K562 (cell line): ENCODE measurements at regions not wholly inside any gene's neighbourhood (a gene's known extent, or its start where the extent isn't known, plus 50 kb on each side); places are given as distances from the start of the nearest gene placed in this dataset.

Experiments
- ATAC-seq: fragments of 200-7000 bp; cut with Tn5 transposase; 3 replicates; pipeline ENCODE4 v1.9.1; 2020; ENCODE audit warnings: moderate library complexity
- BruUV-seq: library from RNA; stranded (reverse); fragments of 400-500 nt; replicated peaks from 2 replicates; lab custom pipeline; 2021; lab: Mats Ljungman, UMichigan
- CTCF ChIA-PET: fragments of 300-600 bp; formaldehyde crosslinking; extraction: SDS; loops from one replicate; lab custom pipeline; 2021; ENCODE audit warnings: low intra/inter-chr PET ratio; lab: Yijun Ruan, JAX
- POLR2A ChIA-PET: fragments of 300-600, 350-650 bp; sonication (Branson Sonifier 250); formaldehyde crosslinking; extraction: SDS; loops from one replicate; lab custom pipeline; 2021; ENCODE audit warnings: antibody characterized with exemption, inconsistent platforms; lab: Yijun Ruan, JAX
- DNase-seq, 4 experiments: peaks; one replicate each; pipeline versions ENCODE4 v3.0.0 to v3.0.0-alpha.2; 2011 to 2018; ENCODE audit warnings: low spot score in 3 of 4, mixed read lengths in 3 of 4; ENCODE audit errors: extremely low read depth in 1 of 4
- FAIRE-seq: peaks from 2 replicates; lab custom pipeline; 2011; peaks lifted over from hg19 to GRCh38; lab: Jason Lieb, UNC
- H2AFZ ChIP-seq: 2 replicates; pipeline ENCODE4 v1.6.0; 2011; ENCODE audit warnings: low read depth, low read length, control low read depth, inconsistent platforms
- H3K27ac ChIP-seq: fragments of 200-600 bp; 3 replicates; pipeline ENCODE4 v1.8.0; 2011; ENCODE audit warnings: low read depth, mild to moderate bottlenecking, control low read depth, inconsistent platforms, low read length, moderate library complexity, mixed read lengths; ENCODE audit errors: extremely low read depth
- H3K27me3 ChIP-seq, 2 experiments: fragments of 300-600 bp in 1 of 2; 2 replicates in 1 of 2; 3 replicates in 1 of 2; pipeline versions ENCODE4 v1.6.0 to v1.8.0; 2011; ENCODE audit warnings: inconsistent platforms in 2 of 2, low read length in 2 of 2, mild to moderate bottlenecking in 1 of 2, mixed read lengths in 1 of 2, moderate library complexity in 1 of 2; ENCODE audit not compliant: control insufficient read depth in 2 of 2, insufficient read depth in 2 of 2
- H3K36me3 ChIP-seq: fragments of 300-600 bp; 3 replicates; pipeline ENCODE4 v1.8.0; 2011; ENCODE audit warnings: mild to moderate bottlenecking, low read length, inconsistent platforms; ENCODE audit not compliant: control insufficient read depth, insufficient read depth
- H3K4me1 ChIP-seq, 2 experiments: fragments of 200-600 bp in 1 of 2; replicated peaks in 1 of 2; 2 replicates in 1 of 2; 3 replicates in 1 of 2; pipeline versions ENCODE4 v1.5.1 to v1.8.0; 2011; ENCODE audit warnings: inconsistent platforms in 2 of 2, low read length in 2 of 2, mild to moderate bottlenecking in 1 of 2, mixed read lengths in 1 of 2, moderate library complexity in 1 of 2; ENCODE audit not compliant: control insufficient read depth in 2 of 2, insufficient read depth in 2 of 2
- H3K4me2 ChIP-seq: 2 replicates; pipeline ENCODE4 v1.6.1; 2011; ENCODE audit warnings: low read length, control low read depth, inconsistent platforms, mixed read lengths; ENCODE audit not compliant: insufficient read depth
- H3K4me3 ChIP-seq: fragments of 200-600 bp; sonication (generic), shearing (Covaris generic); 2 replicates; pipeline ENCODE4 v1.5.1; 2016; ENCODE audit warnings: control low read depth, inconsistent platforms
- H3K79me2 ChIP-seq: fragments of 200-600 bp; 3 replicates; pipeline ENCODE4 v1.8.0; 2011; ENCODE audit warnings: low read length, inconsistent platforms; ENCODE audit not compliant: control insufficient read depth, insufficient read depth
- H3K9ac ChIP-seq, 2 experiments: 2 replicates each; pipeline versions ENCODE4 v1.6.0 to v1.6.1; 2011; ENCODE audit warnings: low read depth in 2 of 2, low read length in 2 of 2, control low read depth in 1 of 2, inconsistent platforms in 1 of 2, mild to moderate bottlenecking in 1 of 2, mixed read lengths in 1 of 2; ENCODE audit not compliant: insufficient read depth in 1 of 2
- H3K9me1 ChIP-seq: one replicate; pipeline ENCODE4 v1.6.0; 2011; ENCODE audit warnings: inconsistent platforms, mild to moderate bottlenecking, low read length, moderate library complexity; ENCODE audit not compliant: control insufficient read depth, insufficient read depth
- H3K9me3 ChIP-seq: replicated peaks from 2 replicates; pipeline ENCODE4 v1.5.1; 2011; ENCODE audit warnings: low read depth, low read length, inconsistent platforms; ENCODE audit not compliant: control insufficient read depth, insufficient read depth
- H4K20me1 ChIP-seq: replicated peaks from 2 replicates; pipeline ENCODE4 v1.6.1; 2011; ENCODE audit warnings: low read length, inconsistent platforms, mixed read lengths; ENCODE audit not compliant: control insufficient read depth, insufficient read depth
- DIDO1 ChIP-seq: fragments of 450-650 bp; IDR thresholded peaks from 2 replicates; pipeline ENCODE4 v1.6.1; 2016; ENCODE audit warnings: low read depth, missing biosample characterization, missing genetic modification characterization
- FOS ChIP-seq: IDR thresholded peaks from 3 replicates; pipeline ENCODE4 v1.6.1; 2011; ENCODE audit not compliant: insufficient read length; ENCODE audit errors: extremely low read depth
- HDAC2 ChIP-seq: fragments of 450-650 bp; IDR thresholded peaks from 2 replicates; pipeline ENCODE4 v1.6.1; 2016; ENCODE audit warnings: mild to moderate bottlenecking
- KLF6 ChIP-seq: fragments of 250-450 bp; sonication (Bioruptor Pico); IDR thresholded peaks from 2 replicates; pipeline ENCODE4 v1.4.0; 2020; ENCODE audit warnings: mild to moderate bottlenecking, moderate library complexity, borderline replicate concordance
- LARP7 ChIP-seq: fragments of 450-650 bp; IDR thresholded peaks from 2 replicates; pipeline ENCODE4 v1.6.1; 2016
- MECOM ChIP-seq: fragments of 250-450 bp; sonication (Bioruptor Pico); IDR thresholded peaks from 2 replicates; pipeline ENCODE4 v1.8.0; 2022; ENCODE audit warnings: inconsistent platforms
- ZNF146 ChIP-seq: IDR thresholded peaks from one replicate; pipeline ENCODE4 v1.6.1; 2018; ENCODE audit warnings: missing compliant biosample characterization; ENCODE audit not compliant: unreplicated experiment
- ZNF407 ChIP-seq: fragments of 450-650 bp; IDR thresholded peaks from 2 replicates; pipeline ENCODE4 v1.6.1; 2016; ENCODE audit warnings: low read depth
- ZNF444 ChIP-seq: fragments of 250-450 bp; sonication (Bioruptor Pico); IDR thresholded peaks from 2 replicates; pipeline ENCODE4 v1.4.0; 2020; ENCODE audit warnings: mild to moderate bottlenecking, moderate library complexity
- ZNF644 ChIP-seq: fragments of 200-800 bp; sonication (Bioruptor generic); IDR thresholded peaks from 2 replicates; pipeline ENCODE4 v1.6.1; 2016; ENCODE audit warnings: low read depth, missing genetic modification characterization, missing compliant biosample characterization
- ZNF696 ChIP-seq: fragments of 250-450 bp; sonication (Bioruptor Pico); conservative IDR thresholded peaks from 2 replicates; pipeline ENCODE4 v1.4.0; 2020; ENCODE audit warnings: mild to moderate bottlenecking, moderate library complexity
- WGBS: fragments of 100-300 bp; shearing (Covaris generic); methylation state at CpG from one replicate; pipeline ENCODE4 v1.1.6; 2016; ENCODE audit warnings: low coverage, mixed read lengths; ENCODE audit not compliant: insufficient coverage; ENCODE audit errors: missing lambda C conversion rate; 5-methylcytosine and 5-hydroxymethylcytosine counted together
- in situ Hi-C: fragments of 300-500 bp; cut with MboI; formaldehyde crosslinking; loops from 4 replicates; pipeline ENCODE4 v1.15.0; 2018; ENCODE audit warnings: inconsistent platforms, mixed read lengths
- intact Hi-C: fragments of 100-400 bp; cut with micrococcal nuclease; formaldehyde crosslinking; loops from 2 replicates; pipeline ENCODE4 v1.14.2; 2022
- TF ChIP-seq, protein P1 (sequence below), 3 experiments: IDR thresholded peaks in 2 of 3; conservative IDR thresholded peaks in 1 of 3; 2 replicates each; pipeline ENCODE4 v1.5.1; 2011 to 2012; ENCODE audit warnings: low read length in 3 of 3, mild to moderate bottlenecking in 3 of 3, control low read depth in 2 of 3, improper control_type of control experiment in 1 of 3, inconsistent platforms in 1 of 3, low read depth in 1 of 3, mixed read lengths in 1 of 3, moderate library complexity in 1 of 3; ENCODE audit not compliant: insufficient read depth in 2 of 3

- Histone ChIP-seq H2AFZ (no peak overlapping the region), H3K9me3 (0 out of 2 replicates have a peak, but pooled peaks cover 2% of the 10 kb centered on the region), H3K36me3 (no peaks in the 10 kb centered on the region), H3K4me1 (no peaks in the 10 kb centered on the region), H3K27me3 (no peaks in the 10 kb centered on the region), H3K9ac (no peak overlapping the region), H4K20me1 (no peaks in the 10 kb centered on the region), H3K27ac (no peak overlapping the region), H3K4me3 (no peak overlapping the region), H3K4me2 (no peak overlapping the region), H3K9me1 (no peaks in the 10 kb centered on the region), H3K79me2 (no peaks in the 10 kb centered on the region)
- ChIA-PET CTCF (no interaction called here), POLR2A (no interaction called here)
- DNase-seq (no peak), ATAC-seq (no peak), FAIRE-seq (no peak)
- no TSS peak for BruUV-seq
- 0% methylated on average over 4 of the region's 4 CpGs for WGBS
- in situ Hi-C loops (no loop called here), intact Hi-C loops (no loop called here)
- TF ChIP-seq, protein P1, sequence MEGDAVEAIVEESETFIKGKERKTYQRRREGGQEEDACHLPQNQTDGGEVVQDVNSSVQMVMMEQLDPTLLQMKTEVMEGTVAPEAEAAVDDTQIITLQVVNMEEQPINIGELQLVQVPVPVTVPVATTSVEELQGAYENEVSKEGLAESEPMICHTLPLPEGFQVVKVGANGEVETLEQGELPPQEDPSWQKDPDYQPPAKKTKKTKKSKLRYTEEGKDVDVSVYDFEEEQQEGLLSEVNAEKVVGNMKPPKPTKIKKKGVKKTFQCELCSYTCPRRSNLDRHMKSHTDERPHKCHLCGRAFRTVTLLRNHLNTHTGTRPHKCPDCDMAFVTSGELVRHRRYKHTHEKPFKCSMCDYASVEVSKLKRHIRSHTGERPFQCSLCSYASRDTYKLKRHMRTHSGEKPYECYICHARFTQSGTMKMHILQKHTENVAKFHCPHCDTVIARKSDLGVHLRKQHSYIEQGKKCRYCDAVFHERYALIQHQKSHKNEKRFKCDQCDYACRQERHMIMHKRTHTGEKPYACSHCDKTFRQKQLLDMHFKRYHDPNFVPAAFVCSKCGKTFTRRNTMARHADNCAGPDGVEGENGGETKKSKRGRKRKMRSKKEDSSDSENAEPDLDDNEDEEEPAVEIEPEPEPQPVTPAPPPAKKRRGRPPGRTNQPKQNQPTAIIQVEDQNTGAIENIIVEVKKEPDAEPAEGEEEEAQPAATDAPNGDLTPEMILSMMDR (IDR thresholded peaks at IDR 0.05 in 2 of 3, conservative IDR thresholded peaks at IDR 0.05 in 1 of 3; ENCODE audit: insufficient read depth in 2 of 3, low read depth in 1 of 3, low read length in 3 of 3) = no peak
- TF ChIP-seq LARP7 = no peak
- TF ChIP-seq KLF6 (CRISPR knock-in tag) = no peak
- TF ChIP-seq ZNF444 (CRISPR knock-in tag) = no peak
- TF ChIP-seq ZNF407 = no peak
- TF ChIP-seq ZNF644 = no peak
- TF ChIP-seq ZNF146 (CRISPR knock-in tag) = no peak
- TF ChIP-seq HDAC2 = no peak
- no peak for TF ChIP-seq ZNF696 (CRISPR knock-in tag)
- TF ChIP-seq MECOM (CRISPR knock-in tag) = no peak
- no peak for TF ChIP-seq DIDO1 (tag)
- no peak for TF ChIP-seq FOS
Measured at GRCh38 chr12:126268222-126268621, 1203.0 kb downstream of the AACS start.
